ENCODE measurements at regions not wholly inside any gene's neighbourhood (a gene's known extent, or its start where the extent isn't known, plus 50 kb on each side); places are given as distances from the start of the nearest gene placed in this dataset.
"Not testable (repeated sequence)": the region's sequence is repeated elsewhere in the genome, so short reads cannot be mapped to it uniquely, and the experiment has no call there.

GRCh38 chr16:8187782-8188372 lies 402.4 kb downstream of the TMEM114 start:
- no peak for DNase-seq

GRCh38 chr16:8184854-8185253 lies 405.5 kb downstream of the TMEM114 start:
- DNase-seq, result no peak

GRCh38 chr16:8183176-8184099 lies 406.9 kb downstream of the TMEM114 start:
- no peak for DNase-seq

GRCh38 chr16:8182761-8183160 lies 407.6 kb downstream of the TMEM114 start:
- DNase-seq, result no peak

- peak; percentile 56 for DNase-seq
These were observed 410.7 kb downstream of the TMEM114 start for GRCh38 chr16:8179615-8180014.

GRCh38 chr16:8178271-8178670 lies 412.0 kb downstream of the TMEM114 start:
- DNase-seq, result no peak

- no peak for DNase-seq
These were observed 414.9 kb downstream of the TMEM114 start for GRCh38 chr16:8175411-8175810.

GRCh38 chr16:8173111-8173644 lies 417.1 kb downstream of the TMEM114 start:
- peak; percentile 91 for DNase-seq

GRCh38 chr16:8172551-8172950 lies 417.8 kb downstream of the TMEM114 start:
- DNase-seq, result no peak

GRCh38 chr16:8168016-8168415 lies 422.3 kb downstream of the TMEM114 start:
- no peak for DNase-seq

GRCh38 chr16:8167436-8167835 lies 422.9 kb downstream of the TMEM114 start:
- no peak for DNase-seq

GRCh38 chr16:8158051-8158450 lies 432.3 kb downstream of the TMEM114 start:
- DNase-seq, result no peak

GRCh38 chr16:8155275-8155674 lies 435.0 kb downstream of the TMEM114 start:
- no peak for DNase-seq

GRCh38 chr16:8146256-8147012 lies 443.9 kb downstream of the TMEM114 start:
- DNase-seq, result no peak

- DNase-seq, result no peak
These were observed 451.6 kb downstream of the TMEM114 start for GRCh38 chr16:8138666-8139065.

- DNase-seq, result no peak
These were observed 452.7 kb downstream of the TMEM114 start for GRCh38 chr16:8137606-8138005.

GRCh38 chr16:8130197-8130596 lies 460.1 kb downstream of the TMEM114 start:
- DNase-seq, result no peak

GRCh38 chr16:8127070-8127469 lies 463.2 kb downstream of the TMEM114 start:
- no peak for DNase-seq

- no peak for DNase-seq
These were observed 464.0 kb downstream of the TMEM114 start for GRCh38 chr16:8126313-8126712.

GRCh38 chr16:8120001-8120400 lies 470.3 kb downstream of the TMEM114 start:
- DNase-seq, result no peak

GRCh38 chr16:8115814-8116213 lies 474.5 kb downstream of the TMEM114 start:
- no peak for DNase-seq

GRCh38 chr16:8114941-8115340 lies 475.4 kb downstream of the TMEM114 start:
- DNase-seq, result not testable (repeated sequence)

- no peak for DNase-seq
These were observed 476.5 kb downstream of the TMEM114 start for GRCh38 chr16:8113843-8114242.
